ENCODE measurements at regions not wholly inside any gene's neighbourhood (a gene's known extent, or its start where the extent isn't known, plus 50 kb on each side); places are given as distances from the start of the nearest gene placed in this dataset.

DNA sequence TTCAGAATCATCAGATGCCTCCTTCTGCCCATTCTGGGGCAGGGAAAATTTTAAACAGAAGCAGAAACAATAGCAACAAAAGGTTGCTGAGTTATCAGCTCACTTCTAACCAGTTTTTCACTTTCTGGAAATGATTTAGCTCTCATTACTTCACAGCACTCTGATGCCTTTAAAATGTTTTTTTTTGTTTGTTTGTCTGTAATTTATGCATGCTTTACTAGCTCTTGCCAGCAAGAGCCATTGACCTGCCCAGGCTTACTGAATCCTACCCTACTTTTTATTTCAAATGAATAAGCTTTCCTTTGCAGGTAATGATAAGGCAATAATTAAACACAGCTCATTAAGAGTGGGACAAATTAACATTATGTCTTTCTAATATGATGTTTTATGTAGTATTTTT lies 466.1 kb upstream of the NOVA1 start:
- TF ChIP-seq, protein P1, sequence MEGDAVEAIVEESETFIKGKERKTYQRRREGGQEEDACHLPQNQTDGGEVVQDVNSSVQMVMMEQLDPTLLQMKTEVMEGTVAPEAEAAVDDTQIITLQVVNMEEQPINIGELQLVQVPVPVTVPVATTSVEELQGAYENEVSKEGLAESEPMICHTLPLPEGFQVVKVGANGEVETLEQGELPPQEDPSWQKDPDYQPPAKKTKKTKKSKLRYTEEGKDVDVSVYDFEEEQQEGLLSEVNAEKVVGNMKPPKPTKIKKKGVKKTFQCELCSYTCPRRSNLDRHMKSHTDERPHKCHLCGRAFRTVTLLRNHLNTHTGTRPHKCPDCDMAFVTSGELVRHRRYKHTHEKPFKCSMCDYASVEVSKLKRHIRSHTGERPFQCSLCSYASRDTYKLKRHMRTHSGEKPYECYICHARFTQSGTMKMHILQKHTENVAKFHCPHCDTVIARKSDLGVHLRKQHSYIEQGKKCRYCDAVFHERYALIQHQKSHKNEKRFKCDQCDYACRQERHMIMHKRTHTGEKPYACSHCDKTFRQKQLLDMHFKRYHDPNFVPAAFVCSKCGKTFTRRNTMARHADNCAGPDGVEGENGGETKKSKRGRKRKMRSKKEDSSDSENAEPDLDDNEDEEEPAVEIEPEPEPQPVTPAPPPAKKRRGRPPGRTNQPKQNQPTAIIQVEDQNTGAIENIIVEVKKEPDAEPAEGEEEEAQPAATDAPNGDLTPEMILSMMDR (tag by site-specific recombination; IDR thresholded peaks at IDR 0.05): no peak
- no peak for TF ChIP-seq RBAK (tag by site-specific recombination; IDR thresholded peaks at IDR 0.05)
- TF ChIP-seq ZIC2 (tag by site-specific recombination; IDR thresholded peaks at IDR 0.05): no peak
- no peak for TF ChIP-seq YY1 (tag by site-specific recombination; IDR thresholded peaks at IDR 0.05)
- TF ChIP-seq KLF1 (tag by site-specific recombination; IDR thresholded peaks at IDR 0.05): no peak
- TF ChIP-seq FEZF1 (tag by site-specific recombination; IDR thresholded peaks at IDR 0.05): no peak
- TF ChIP-seq, protein P2, sequence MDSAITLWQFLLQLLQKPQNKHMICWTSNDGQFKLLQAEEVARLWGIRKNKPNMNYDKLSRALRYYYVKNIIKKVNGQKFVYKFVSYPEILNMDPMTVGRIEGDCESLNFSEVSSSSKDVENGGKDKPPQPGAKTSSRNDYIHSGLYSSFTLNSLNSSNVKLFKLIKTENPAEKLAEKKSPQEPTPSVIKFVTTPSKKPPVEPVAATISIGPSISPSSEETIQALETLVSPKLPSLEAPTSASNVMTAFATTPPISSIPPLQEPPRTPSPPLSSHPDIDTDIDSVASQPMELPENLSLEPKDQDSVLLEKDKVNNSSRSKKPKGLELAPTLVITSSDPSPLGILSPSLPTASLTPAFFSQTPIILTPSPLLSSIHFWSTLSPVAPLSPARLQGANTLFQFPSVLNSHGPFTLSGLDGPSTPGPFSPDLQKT (IDR thresholded peaks at IDR 0.05; ENCODE audit: borderline replicate concordance, low read depth, low read length): no peak

Data from HEK293 (cell line).